ENCODE measurements at regions not wholly inside any gene's neighbourhood (a gene's known extent, or its start where the extent isn't known, plus 50 kb on each side); places are given as distances from the start of the nearest gene placed in this dataset.

GRCh38 chr20:11281240-11281639, 607.4 kb upstream of the JAG1 start:
- TF ChIP-seq CTCF (IDR thresholded peaks at IDR 0.05) (no peak), POLR2AphosphoS5 (IDR thresholded peaks at IDR 0.05; ENCODE audit: low read depth, low read length) (no peak), EP300 (IDR thresholded peaks at IDR 0.05; ENCODE audit: borderline replicate concordance in 1 of 2, low read depth in 1 of 2, low read length in 1 of 2) (no peak), MEF2A (IDR thresholded peaks at IDR 0.05; ENCODE audit: borderline replicate concordance, low read depth) (no peak), REST (IDR thresholded peaks at IDR 0.05; ENCODE audit: low read depth, low read length) (no peak), FOXJ3 (CRISPR knock-in tag; IDR thresholded peaks at IDR 0.05) (no peak), NRF1 (IDR thresholded peaks at IDR 0.05; ENCODE audit: low read depth, low read length) (no peak), GABPA (IDR thresholded peaks at IDR 0.05; ENCODE audit: low read depth) (no peak), USF2 (IDR thresholded peaks at IDR 0.05; ENCODE audit: borderline replicate concordance, low read depth, low read length) (no peak), EZH2phosphoT487 (IDR thresholded peaks at IDR 0.05; ENCODE audit: borderline replicate concordance, low read depth) (no peak), RCOR1 (IDR thresholded peaks at IDR 0.05; ENCODE audit: low read length) (no peak), MAX (IDR thresholded peaks at IDR 0.05; ENCODE audit: low read depth) (no peak), RAD21 (IDR thresholded peaks at IDR 0.05; ENCODE audit: low read length) (no peak)
